Activated CD4-positive, alpha-beta T cell treated with anti-CD3 and anti-CD28 coated beads for 36 hours (primary cell): ENCODE measurements at regions not wholly inside any gene's neighbourhood (a gene's known extent, or its start where the extent isn't known, plus 50 kb on each side); places are given as distances from the start of the nearest gene placed in this dataset.
A peak's percentile ranks its signal among the peaks of the same experiment; 100 is the strongest.
"Not testable (repeated sequence)": the region's sequence is repeated elsewhere in the genome, so short reads cannot be mapped to it uniquely, and the experiment has no call there.

Source experiments
- ATAC-seq: fragments of 200-7000 bp; cut with Tn5 transposase; one replicate; pipeline ENCODE4 v1.10.0; 2021; ENCODE audit warnings: mild to moderate bottlenecking, moderate library complexity
- CTCF ChIA-PET: fragments of 350-600 bp; sonication (Branson Sonifier 250); formaldehyde crosslinking; loops from one replicate; lab custom pipeline; 2021; ENCODE audit warnings: antibody characterized with exemption; lab: Charles Lee
- POLR2A ChIA-PET: fragments of 350-600 bp; sonication (Branson Sonifier 250); formaldehyde crosslinking; loops from one replicate; lab custom pipeline; 2021; ENCODE audit warnings: antibody characterized with exemption, inconsistent platforms; lab: Charles Lee
- DNase-seq: peaks from one replicate; pipeline ENCODE4 v3.0.0-alpha.2; 2020
- H3K27ac Mint-ChIP-seq: one replicate; pipeline ENCODE4 v1.8.0; 2021; ENCODE audit warnings: mixed read lengths
- H3K27me3 Mint-ChIP-seq: one replicate; pipeline ENCODE4 v1.8.0; 2021; ENCODE audit warnings: mixed read lengths
- H3K36me3 Mint-ChIP-seq: one replicate; pipeline ENCODE4 v1.8.0; 2021; ENCODE audit warnings: low read depth, mixed read lengths
- H3K4me1 Mint-ChIP-seq: one replicate; pipeline ENCODE4 v1.8.0; 2021; ENCODE audit warnings: mixed read lengths
- H3K4me3 Mint-ChIP-seq: one replicate; pipeline ENCODE4 v1.8.0; 2021; ENCODE audit warnings: mild to moderate bottlenecking, moderate library complexity, mixed read lengths
- H3K9me3 Mint-ChIP-seq: one replicate; pipeline ENCODE4 v1.8.0; 2021; ENCODE audit warnings: low read depth, mixed read lengths
- intact Hi-C, 2 experiments: fragments of 100-400 bp; cut with DNase I in 1 of 2; cut with micrococcal nuclease in 1 of 2; formaldehyde crosslinking; loops; one replicate each; pipeline versions ENCODE4 v1.14.2 to v1.15.1; 2022 to 2024; cut with DNase I, micrococcal nuclease

GRCh38 chr1:192885387-192885786 lies 76.5 kb downstream of the RGS2 start:
- DNase-seq, POLR2A ChIA-PET, H3K4me1 Mint-ChIP-seq, H3K27me3 Mint-ChIP-seq, H3K27ac Mint-ChIP-seq, H3K36me3 Mint-ChIP-seq, CTCF ChIA-PET, H3K9me3 Mint-ChIP-seq, intact Hi-C loops, H3K4me3 Mint-ChIP-seq: not testable (repeated sequence)
- ATAC-seq, result peak; percentile 26

DNA sequence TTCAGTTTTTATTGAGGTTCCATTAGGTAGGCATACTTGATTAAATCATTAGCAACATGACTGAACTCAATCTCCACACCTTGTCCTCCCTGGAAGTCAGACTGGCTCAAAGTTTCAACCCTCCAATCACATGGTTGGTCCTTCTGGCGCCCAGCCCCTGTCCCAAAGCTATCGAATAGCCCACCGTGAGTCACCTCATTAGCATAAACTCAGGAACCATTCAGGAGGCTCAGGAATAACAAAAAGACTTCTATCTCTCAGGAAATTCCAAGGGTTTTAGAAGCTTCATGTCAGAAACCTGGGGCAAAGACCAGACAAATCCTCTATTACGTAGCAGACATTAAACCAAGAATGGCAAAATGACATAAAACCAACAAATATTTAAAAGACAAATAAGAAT lies 78.6 kb downstream of the RGS2 start:
- Mint-ChIP-seq H3K9me3 (no peaks in the 10 kb centered on the region), H3K27ac (no peak overlapping the region), H3K4me3 (no peak overlapping the region), H3K27me3 (no peaks in the 10 kb centered on the region), H3K36me3 (no peaks in the 10 kb centered on the region), H3K4me1 (no peaks in the 10 kb centered on the region)
- ATAC-seq (no peak), DNase-seq (no peak)
- ChIA-PET CTCF (interaction anchor here (1.1 kb wide), 1 partner anchor 81 kb away, joined by 4 read pairs; no protein-coding TSS in a partner anchor), POLR2A (interaction anchor here (0.6 kb wide), 1 partner anchor 1089 kb away, joined by 3 read pairs; no protein-coding TSS in a partner anchor)
- intact Hi-C loops, result no loop called here

GRCh38 chr1:192888574-192888973 lies 79.7 kb downstream of the RGS2 start:
- CTCF ChIA-PET, result no interaction called here
- Mint-ChIP-seq H3K4me1 (no peaks in the 10 kb centered on the region), H3K9me3 (no peaks in the 10 kb centered on the region), H3K27ac (no peak overlapping the region), H3K36me3 (no peaks in the 10 kb centered on the region), H3K27me3 (no peaks in the 10 kb centered on the region), H3K4me3 (no peak overlapping the region)
- POLR2A ChIA-PET, result no interaction called here
- DNase-seq (no peak), ATAC-seq (no peak)
- intact Hi-C loops, result no loop called here

- H3K27me3 Mint-ChIP-seq, result no peaks in the 10 kb centered on the region
- ATAC-seq, result no peak
- no peak overlapping the region for H3K4me3 Mint-ChIP-seq
- ChIA-PET CTCF (no interaction called here), POLR2A (no interaction called here)
- no peaks in the 10 kb centered on the region for H3K36me3 Mint-ChIP-seq
- no peak for DNase-seq
- no peaks in the 10 kb centered on the region for H3K4me1 Mint-ChIP-seq
- H3K9me3 Mint-ChIP-seq, result no peaks in the 10 kb centered on the region
- intact Hi-C loops, result no loop called here
- H3K27ac Mint-ChIP-seq, result no peak overlapping the region
Measured at GRCh38 chr1:192889082-192889481, 80.2 kb downstream of the RGS2 start.

DNA sequence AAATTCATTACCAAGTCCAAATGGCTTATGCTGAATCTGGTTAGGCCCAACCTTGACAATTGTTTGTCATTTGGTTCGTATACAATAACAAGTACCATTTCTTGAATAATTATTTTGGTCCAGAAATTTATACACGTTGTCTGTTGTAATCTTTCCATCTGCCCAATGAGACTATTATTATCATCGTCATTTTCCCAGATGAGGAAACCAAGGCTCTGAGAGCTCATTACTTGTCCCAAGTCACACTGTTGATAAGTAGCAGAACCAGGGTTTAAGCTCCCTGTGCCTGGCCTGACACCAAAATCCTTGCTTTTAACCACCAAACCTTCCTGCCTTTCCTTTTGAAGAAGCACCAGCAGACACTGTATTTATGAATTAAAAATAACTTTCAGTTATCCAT lies 81.3 kb downstream of the RGS2 start:
- intact Hi-C loops, result no loop called here
- no peak overlapping the region for H3K4me3 Mint-ChIP-seq
- DNase-seq (no peak), ATAC-seq (no peak)
- no peaks in the 10 kb centered on the region for H3K27me3 Mint-ChIP-seq
- no peaks in the 10 kb centered on the region for H3K9me3 Mint-ChIP-seq
- POLR2A ChIA-PET, result no interaction called here
- CTCF ChIA-PET, result no interaction called here
- H3K36me3 Mint-ChIP-seq, result no peaks in the 10 kb centered on the region
- H3K27ac Mint-ChIP-seq, result no peak overlapping the region
- H3K4me1 Mint-ChIP-seq, result no peaks in the 10 kb centered on the region

DNA sequence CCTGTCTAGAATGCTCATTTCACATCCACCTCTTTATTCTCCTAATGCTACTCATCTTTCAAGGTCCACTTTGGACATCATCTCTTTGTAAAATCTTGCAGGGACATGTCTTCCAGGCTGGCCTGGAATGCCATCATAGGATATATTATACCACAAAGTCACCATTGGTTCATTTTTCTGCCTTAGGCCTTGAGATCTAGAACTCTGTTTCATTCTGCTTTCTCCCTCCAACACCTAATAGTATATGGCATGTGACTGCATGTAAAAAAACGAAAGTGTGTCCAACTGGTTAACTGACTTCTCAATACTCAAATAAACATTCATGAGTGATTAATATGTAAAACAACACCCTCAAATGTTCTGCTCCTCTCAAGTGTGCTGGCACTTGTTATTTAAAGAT lies 84.1 kb downstream of the RGS2 start:
- ATAC-seq (no peak), DNase-seq (no peak)
- ChIA-PET POLR2A (no interaction called here), CTCF (no interaction called here)
- Mint-ChIP-seq H3K9me3 (no peaks in the 10 kb centered on the region), H3K27me3 (no peaks in the 10 kb centered on the region), H3K4me1 (no peaks in the 10 kb centered on the region), H3K27ac (no peak overlapping the region), H3K36me3 (no peaks in the 10 kb centered on the region), H3K4me3 (no peak overlapping the region)
- intact Hi-C loops, result no loop called here

DNA sequence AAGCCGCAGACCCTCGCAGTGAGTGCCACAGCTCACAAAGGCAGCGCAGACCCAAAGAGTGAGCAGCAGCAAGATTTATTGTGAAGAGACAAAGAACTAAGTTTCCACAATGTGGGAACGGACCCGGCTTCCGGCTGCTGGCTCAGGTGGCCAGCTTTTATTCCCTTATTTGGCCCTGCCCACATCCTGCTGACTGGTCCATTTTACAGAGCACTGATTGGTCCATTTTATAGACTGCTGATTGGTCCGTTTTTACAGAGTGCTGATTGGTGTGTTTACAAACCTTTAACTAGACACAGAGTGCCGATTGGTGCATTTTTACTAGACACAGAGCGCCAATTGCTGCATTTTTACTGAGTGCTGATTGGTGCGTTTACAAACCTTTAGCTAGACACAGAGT lies 86.6 kb downstream of the RGS2 start:
- H3K9me3 Mint-ChIP-seq, CTCF ChIA-PET, H3K27ac Mint-ChIP-seq, H3K36me3 Mint-ChIP-seq, DNase-seq, H3K4me1 Mint-ChIP-seq, POLR2A ChIA-PET, ATAC-seq, intact Hi-C loops, H3K27me3 Mint-ChIP-seq, H3K4me3 Mint-ChIP-seq: not testable (repeated sequence)

GRCh38 chr1:192896376-192896775 lies 87.5 kb downstream of the RGS2 start:
- H3K4me1 Mint-ChIP-seq, result no peaks in the 10 kb centered on the region
- H3K27me3 Mint-ChIP-seq, result no peaks in the 10 kb centered on the region
- ATAC-seq, result no peak
- CTCF ChIA-PET, result no interaction called here
- POLR2A ChIA-PET, result no interaction called here
- intact Hi-C loops, result no loop called here
- no peak overlapping the region for H3K4me3 Mint-ChIP-seq
- H3K9me3 Mint-ChIP-seq, result no peaks in the 10 kb centered on the region
- H3K27ac Mint-ChIP-seq, result no peak overlapping the region
- no peak for DNase-seq
- no peaks in the 10 kb centered on the region for H3K36me3 Mint-ChIP-seq

DNA sequence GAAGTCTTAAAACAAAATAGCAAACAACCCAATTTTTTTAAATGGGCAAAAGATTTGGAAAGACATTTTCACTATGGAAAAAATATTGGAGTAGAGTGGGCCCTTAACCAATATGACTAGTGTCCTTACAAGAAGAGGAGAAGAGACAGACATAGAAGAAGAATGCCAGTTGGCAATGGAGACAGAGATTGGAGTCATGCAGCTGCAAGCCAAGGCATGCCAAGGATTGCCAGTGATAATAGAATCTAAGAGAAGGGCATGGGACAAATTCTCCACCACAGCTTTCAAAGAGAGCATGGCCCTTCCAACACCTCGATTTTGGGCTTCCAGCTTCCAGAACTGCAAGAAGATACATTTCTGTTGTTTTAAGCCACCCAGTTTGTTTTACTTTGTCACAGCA lies 92.7 kb downstream of the RGS2 start:
- H3K4me3 Mint-ChIP-seq, result no peak overlapping the region
- peaks cover 6% of the 10 kb centered on the region for H3K4me1 Mint-ChIP-seq
- no peaks in the 10 kb centered on the region for H3K27me3 Mint-ChIP-seq
- DNase-seq (no peak), ATAC-seq (no peak)
- ChIA-PET CTCF (no interaction called here), POLR2A (no interaction called here)
- no peak overlapping the region for H3K27ac Mint-ChIP-seq
- intact Hi-C loops, result no loop called here
- H3K36me3 Mint-ChIP-seq, result no peaks in the 10 kb centered on the region
- no peaks in the 10 kb centered on the region for H3K9me3 Mint-ChIP-seq

DNA sequence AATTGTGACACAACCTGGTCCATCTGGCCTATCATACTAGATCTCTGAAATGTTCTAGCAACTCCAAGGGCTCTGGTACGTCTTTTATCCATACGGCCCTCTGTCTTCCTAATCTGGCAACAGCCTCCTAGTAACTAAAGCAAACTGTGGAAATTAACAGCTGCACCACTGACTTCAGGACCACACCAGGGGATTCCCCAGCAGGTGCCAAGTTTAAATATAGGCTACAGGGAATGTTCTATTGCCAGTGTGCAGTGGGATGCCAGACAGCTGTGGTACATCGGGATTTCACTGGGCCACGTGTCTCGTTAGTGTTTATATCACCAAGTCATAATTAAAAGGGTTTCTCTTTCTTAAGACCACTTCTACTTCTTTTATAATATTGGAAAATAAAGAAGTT lies 94.3 kb downstream of the RGS2 start:
- DNase-seq (no peak), ATAC-seq (no peak)
- no peak overlapping the region for H3K27ac Mint-ChIP-seq
- ChIA-PET POLR2A (no interaction called here), CTCF (no interaction called here)
- H3K9me3 Mint-ChIP-seq, result no peaks in the 10 kb centered on the region
- H3K4me1 Mint-ChIP-seq, result peaks cover 6% of the 10 kb centered on the region
- intact Hi-C loops, result no loop called here
- no peak overlapping the region for H3K4me3 Mint-ChIP-seq
- H3K36me3 Mint-ChIP-seq, result no peaks in the 10 kb centered on the region
- no peaks in the 10 kb centered on the region for H3K27me3 Mint-ChIP-seq

GRCh38 chr1:192904438-192904895 lies 95.6 kb downstream of the RGS2 start:
- Mint-ChIP-seq H3K27me3 (no peaks in the 10 kb centered on the region), H3K4me1 (peaks cover 6% of the 10 kb centered on the region), H3K9me3 (no peaks in the 10 kb centered on the region), H3K27ac (no peak overlapping the region), H3K4me3 (no peak overlapping the region), H3K36me3 (no peaks in the 10 kb centered on the region)
- ATAC-seq, result peak; percentile 93
- intact Hi-C loops, result loop anchor here (1.0 to 2.0 kb wide), 3 partner anchors 32 to 79 kb away; no protein-coding TSS in a partner anchor
- ChIA-PET CTCF (interaction anchor here (1.4 to 1.5 kb wide), 2 partner anchors 42 to 264 kb away, joined by 3 read pairs; no protein-coding TSS in a partner anchor), POLR2A (interaction anchor here (0.6 to 0.7 kb wide), 2 partner anchors 94 to 164 kb away, joined by 3 read pairs; no protein-coding TSS in a partner anchor)
- peak; percentile 27 for DNase-seq

DNA sequence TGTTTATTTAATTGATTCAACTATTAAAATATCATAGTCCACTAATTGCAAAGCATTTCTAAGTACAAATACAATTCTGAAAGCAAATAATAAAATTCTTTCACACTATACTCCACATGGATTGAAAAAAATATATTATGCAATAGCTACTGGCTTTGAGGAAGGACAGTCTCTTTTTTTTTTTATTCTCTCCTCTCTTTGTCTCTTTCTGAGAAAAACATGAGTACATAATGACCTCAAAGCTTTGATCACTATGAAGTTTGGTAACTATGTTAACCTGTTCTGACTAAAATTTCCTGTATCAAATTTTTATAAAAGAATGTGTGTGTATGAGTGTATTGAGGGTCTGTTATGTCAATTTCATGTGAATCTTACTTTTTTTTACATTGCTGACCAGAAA lies 96.2 kb downstream of the RGS2 start:
- no peaks in the 10 kb centered on the region for H3K27me3 Mint-ChIP-seq
- no peak for ATAC-seq
- peaks cover 6% of the 10 kb centered on the region for H3K4me1 Mint-ChIP-seq
- POLR2A ChIA-PET, result interaction anchor here (0.6 kb wide), 1 partner anchor 164 kb away, joined by 3 read pairs; no protein-coding TSS in a partner anchor
- H3K27ac Mint-ChIP-seq, result no peak overlapping the region
- H3K9me3 Mint-ChIP-seq, result peaks cover 3% of the 10 kb centered on the region
- no peak for DNase-seq
- no peaks in the 10 kb centered on the region for H3K36me3 Mint-ChIP-seq
- intact Hi-C loops, result loop anchor here in 1 of 2 experiments (2.0 kb wide), 1 partner anchor 32 kb away; no protein-coding TSS in a partner anchor
- CTCF ChIA-PET, result interaction anchor here (1.4 to 1.5 kb wide), 2 partner anchors 42 to 265 kb away, joined by 3 read pairs; no protein-coding TSS in a partner anchor
- no peak overlapping the region for H3K4me3 Mint-ChIP-seq
